ENCODE measurements at regions not wholly inside any gene's neighbourhood (a gene's known extent, or its start where the extent isn't known, plus 50 kb on each side); places are given as distances from the start of the nearest gene placed in this dataset.

- Histone ChIP-seq H3K27me3 (ENCODE audit: control insufficient read depth, insufficient read depth, low read length) (no peaks in the 10 kb centered on the region), H3K36me3 (ENCODE audit: control insufficient read depth, insufficient read depth, low read length) (no peaks in the 10 kb centered on the region), H3K4me3 (ENCODE audit: low read depth, low read length) (no peak overlapping the region)
- no peak for TF ChIP-seq CTCF (IDR thresholded peaks at IDR 0.05; ENCODE audit: insufficient read depth, low read length, poor library complexity, severe bottlenecking)
- DNase-seq (ENCODE audit: low read depth): no peak
Observed at GRCh38 chr7:68313806-68314205, 1284.5 kb upstream of the AUTS2 start.

- TF ChIP-seq CTCF (IDR thresholded peaks at IDR 0.05; ENCODE audit: insufficient read depth, low read length, poor library complexity, severe bottlenecking): no peak
- Histone ChIP-seq H3K27me3 (ENCODE audit: control insufficient read depth, insufficient read depth, low read length) (no peaks in the 10 kb centered on the region), H3K36me3 (ENCODE audit: control insufficient read depth, insufficient read depth, low read length) (no peaks in the 10 kb centered on the region), H3K4me3 (ENCODE audit: low read depth, low read length) (no peak overlapping the region)
- DNase-seq (ENCODE audit: low read depth): no peak
Observed at GRCh38 chr7:68314208-68314607, 1284.1 kb upstream of the AUTS2 start.

- H3K4me3 ChIP-seq (ENCODE audit: low read depth, low read length): no peak overlapping the region
- TF ChIP-seq CTCF (IDR thresholded peaks at IDR 0.05; ENCODE audit: insufficient read depth, low read length, poor library complexity, severe bottlenecking): no peak
- DNase-seq (ENCODE audit: low read depth): no peak
- H3K27me3 ChIP-seq (ENCODE audit: control insufficient read depth, insufficient read depth, low read length): no peaks in the 10 kb centered on the region
- H3K36me3 ChIP-seq (ENCODE audit: control insufficient read depth, insufficient read depth, low read length): no peaks in the 10 kb centered on the region
Observed at GRCh38 chr7:68317476-68317875, 1280.8 kb upstream of the AUTS2 start.

- no peak for TF ChIP-seq CTCF (IDR thresholded peaks at IDR 0.05; ENCODE audit: insufficient read depth, low read length, poor library complexity, severe bottlenecking)
- Histone ChIP-seq H3K4me3 (ENCODE audit: low read depth, low read length) (no peak overlapping the region), H3K27me3 (ENCODE audit: control insufficient read depth, insufficient read depth, low read length) (no peaks in the 10 kb centered on the region), H3K36me3 (ENCODE audit: control insufficient read depth, insufficient read depth, low read length) (no peaks in the 10 kb centered on the region)
- DNase-seq (ENCODE audit: low read depth): no peak
Observed at GRCh38 chr7:68319061-68319460, 1279.2 kb upstream of the AUTS2 start.

GRCh38 chr7:68321076-68321639 is 1277.1 kb upstream of the AUTS2 start:
- Histone ChIP-seq H3K36me3 (ENCODE audit: control insufficient read depth, insufficient read depth, low read length) (no peaks in the 10 kb centered on the region), H3K27me3 (ENCODE audit: control insufficient read depth, insufficient read depth, low read length) (no peaks in the 10 kb centered on the region), H3K4me3 (ENCODE audit: low read depth, low read length) (no peak overlapping the region)
- TF ChIP-seq CTCF (IDR thresholded peaks at IDR 0.05; ENCODE audit: insufficient read depth, low read length, poor library complexity, severe bottlenecking): no peak
- DNase-seq (ENCODE audit: low read depth): peak; percentile 18

GRCh38 chr7:68321776-68322496 is 1276.3 kb upstream of the AUTS2 start:
- Histone ChIP-seq H3K27me3 (ENCODE audit: control insufficient read depth, insufficient read depth, low read length) (no peaks in the 10 kb centered on the region), H3K36me3 (ENCODE audit: control insufficient read depth, insufficient read depth, low read length) (no peaks in the 10 kb centered on the region), H3K4me3 (ENCODE audit: low read depth, low read length) (no peak overlapping the region)
- TF ChIP-seq CTCF (IDR thresholded peaks at IDR 0.05; ENCODE audit: insufficient read depth, low read length, poor library complexity, severe bottlenecking): no peak
- no peak for DNase-seq (ENCODE audit: low read depth)
